ENCODE measurements at regions not wholly inside any gene's neighbourhood (a gene's known extent, or its start where the extent isn't known, plus 50 kb on each side); places are given as distances from the start of the nearest gene placed in this dataset.
"Not testable (repeated sequence)": the region's sequence is repeated elsewhere in the genome, so short reads cannot be mapped to it uniquely, and the experiment has no call there.

GRCh38 chr22:35138521-35138920, 72.6 kb downstream of the ISX start:
- no peak for DNase-seq

GRCh38 chr22:35140879-35141745, 75.2 kb downstream of the ISX start:
- DNase-seq = no peak

DNA sequence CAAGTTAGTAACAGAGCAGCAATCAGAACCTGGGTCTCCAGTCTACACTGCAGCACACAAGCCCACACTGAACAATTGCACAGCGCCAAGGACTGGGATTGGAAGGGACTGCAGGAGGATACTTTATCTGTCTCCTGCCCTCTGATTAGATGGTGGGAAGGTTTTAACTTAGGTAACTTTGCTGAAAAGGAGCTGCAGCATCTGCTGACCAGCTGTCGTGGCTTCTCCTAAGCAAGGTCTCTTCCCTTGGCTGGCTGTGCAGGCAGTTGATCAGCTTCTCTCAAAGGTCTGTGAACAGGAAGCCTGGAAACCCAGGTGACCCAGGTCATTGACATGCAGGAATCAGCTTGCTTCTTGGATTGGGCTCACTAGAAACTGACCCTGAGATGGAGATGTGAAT, 82.4 kb downstream of the ISX start:
- no peak for DNase-seq

DNA sequence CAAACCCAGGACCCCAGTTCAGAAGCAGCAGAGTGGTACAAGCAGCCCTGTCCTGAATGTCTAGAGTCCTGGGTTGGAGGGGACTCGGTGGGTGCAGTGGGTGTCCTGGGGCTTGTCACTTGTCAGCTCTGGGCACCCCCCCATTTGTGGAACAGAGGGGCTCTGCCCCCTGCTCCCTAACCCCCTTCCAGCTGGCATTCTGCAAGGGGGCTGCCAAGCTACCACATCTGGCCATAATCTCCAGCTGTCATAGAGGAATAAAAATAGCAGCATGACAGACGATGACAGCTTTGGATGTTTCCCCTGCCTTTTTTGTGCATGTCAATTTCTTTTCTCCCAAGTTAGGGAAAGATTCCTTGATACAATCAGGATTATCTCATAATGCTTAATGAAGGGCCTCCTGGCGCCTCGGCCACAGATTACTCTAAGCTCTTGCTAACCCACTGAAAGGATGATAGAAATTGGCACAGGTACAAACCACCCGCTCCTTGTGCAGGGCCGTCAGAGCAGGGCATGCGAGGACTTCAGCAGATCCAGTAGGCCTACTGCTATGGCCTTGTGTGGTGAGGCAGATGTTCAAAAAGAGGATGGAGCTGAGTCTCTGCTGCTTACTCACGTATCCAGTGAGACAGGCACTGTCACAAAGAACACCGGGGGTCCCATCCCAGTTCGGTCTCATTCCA, 83.0 kb downstream of the ISX start:
- no peak for DNase-seq

DNA sequence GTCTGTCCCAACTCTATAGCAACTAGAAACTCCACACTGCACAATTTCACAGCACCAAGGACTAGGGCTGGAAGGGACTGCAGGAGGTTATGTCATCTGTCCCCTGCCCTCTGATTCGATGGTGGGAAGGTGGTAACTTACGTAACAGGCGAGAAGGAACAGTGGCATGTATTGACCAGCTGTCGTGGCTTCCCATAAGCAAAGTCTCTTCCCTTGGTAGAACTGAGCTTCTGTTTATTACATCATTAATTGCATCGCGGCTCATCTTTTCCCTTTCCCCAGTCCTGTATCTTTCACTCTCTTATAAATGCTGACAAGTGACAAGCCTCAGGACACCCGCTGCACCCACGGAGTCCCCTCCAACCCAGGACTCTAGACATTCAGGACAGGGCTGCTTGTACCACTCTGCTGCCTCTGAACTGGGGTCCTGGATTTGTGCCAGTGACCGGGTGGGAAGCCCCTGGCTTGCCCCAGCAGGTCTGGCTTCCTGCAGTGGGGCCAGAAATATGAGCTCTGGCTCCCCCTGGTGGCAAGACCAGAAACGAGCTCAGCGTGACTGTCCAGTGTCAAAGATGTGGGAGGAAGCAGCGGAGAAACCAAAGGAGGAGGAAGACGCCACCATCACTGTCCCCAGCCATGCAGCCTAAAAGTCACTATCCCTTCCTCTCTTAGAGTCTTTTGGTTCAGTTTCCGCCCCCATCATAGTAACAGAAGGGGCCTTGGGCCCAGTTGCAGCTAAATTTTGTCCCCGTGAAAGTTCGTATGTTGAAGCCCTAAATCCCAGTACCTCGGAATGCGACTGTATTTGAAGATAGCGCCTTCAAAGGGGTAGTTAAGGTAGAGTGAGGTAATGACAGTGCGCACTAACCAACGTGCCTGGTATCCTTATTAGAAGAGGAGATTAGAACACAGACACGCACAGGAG, 84.5 kb downstream of the ISX start:
- peak in 4 of 5 donors; percentile 17 to 41 (median 30) for DNase-seq

GRCh38 chr22:35152316-35152715, 86.4 kb downstream of the ISX start:
- no peak for DNase-seq

DNA sequence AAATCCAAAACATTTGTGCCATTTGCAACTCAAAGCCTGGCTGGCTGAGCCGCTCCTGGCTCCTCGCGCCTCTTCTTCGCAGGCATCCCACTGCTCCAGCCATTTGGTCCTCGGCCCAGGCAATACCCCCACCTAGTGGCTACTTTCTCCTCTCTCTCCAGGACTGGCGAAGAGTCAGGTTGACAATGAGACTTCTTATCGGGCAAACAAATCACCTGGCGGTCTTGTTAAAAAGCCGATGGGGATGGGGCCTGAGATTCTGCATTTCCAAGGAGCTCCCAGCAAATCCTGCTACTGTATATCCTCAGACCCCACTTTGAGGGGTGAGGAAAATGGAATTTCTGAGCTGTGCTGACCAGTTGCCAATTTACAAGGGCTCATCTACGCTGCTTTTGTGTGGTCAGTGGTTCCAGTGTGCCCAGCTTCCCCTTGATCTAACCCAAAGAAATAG, 89.0 kb downstream of the ISX start:
- DNase-seq = no peak

DNA sequence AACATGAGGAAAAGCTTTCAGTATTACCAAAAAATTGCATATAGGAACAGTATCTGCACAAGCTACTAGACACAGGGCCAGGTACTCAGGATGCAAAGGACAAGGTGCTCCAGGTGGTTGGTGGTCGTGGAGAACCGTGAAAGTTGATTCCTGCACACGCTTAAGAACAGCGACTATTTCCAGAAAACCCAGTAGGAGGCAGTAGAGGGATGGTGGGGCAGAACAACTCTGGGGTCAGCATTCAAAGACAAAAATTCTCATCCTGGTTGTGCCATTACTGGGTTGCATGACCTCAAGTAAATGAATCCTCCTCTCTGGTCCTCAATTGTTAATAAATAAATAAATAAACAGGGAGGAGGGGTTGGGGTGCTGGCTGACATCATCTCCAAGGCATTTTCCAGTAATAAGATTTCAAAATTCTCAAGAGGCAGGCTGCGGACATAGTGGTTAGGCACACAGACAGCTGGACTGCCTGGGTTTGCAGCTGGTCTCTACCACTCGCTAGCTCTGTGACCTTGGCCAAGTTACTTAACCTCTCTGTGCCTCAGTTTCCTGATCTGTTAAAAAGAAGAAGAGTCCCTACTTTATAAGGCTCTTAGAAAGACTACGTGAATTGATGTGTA, 89.6 kb downstream of the ISX start:
- DNase-seq = no peak

DNA sequence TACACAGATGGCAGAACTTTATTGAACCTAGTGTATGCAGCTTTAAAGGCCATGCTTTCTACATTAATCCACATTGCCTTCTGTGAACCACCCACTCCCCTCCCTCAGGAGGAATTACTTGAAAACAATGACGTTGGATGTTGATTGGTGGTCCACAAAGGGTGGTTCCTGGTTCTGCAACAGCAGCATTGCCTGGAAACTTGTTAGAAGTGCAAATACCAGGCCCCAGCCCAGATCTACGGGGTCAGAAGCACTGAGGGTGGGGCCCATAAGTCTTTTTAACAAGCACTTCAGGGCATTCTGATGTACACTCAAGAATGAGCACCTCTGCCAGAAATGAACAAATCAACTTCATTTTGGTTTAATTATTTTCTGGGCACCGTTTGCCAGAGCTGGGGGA, 91.0 kb downstream of the ISX start:
- no peak for DNase-seq

- DNase-seq = no peak
Measured at GRCh38 chr22:35158336-35158735, 92.4 kb downstream of the ISX start.

GRCh38 chr22:35159343-35159742, 93.4 kb downstream of the ISX start:
- no peak for DNase-seq

GRCh38 chr22:35160268-35160667, 94.3 kb downstream of the ISX start:
- DNase-seq = no peak

GRCh38 chr22:35165896-35166295, 91.4 kb upstream of the HMGXB4 start:
- DNase-seq = not testable (repeated sequence)

- DNase-seq = no peak
Measured at GRCh38 chr22:35170716-35171697, 86.3 kb upstream of the HMGXB4 start.

DNA sequence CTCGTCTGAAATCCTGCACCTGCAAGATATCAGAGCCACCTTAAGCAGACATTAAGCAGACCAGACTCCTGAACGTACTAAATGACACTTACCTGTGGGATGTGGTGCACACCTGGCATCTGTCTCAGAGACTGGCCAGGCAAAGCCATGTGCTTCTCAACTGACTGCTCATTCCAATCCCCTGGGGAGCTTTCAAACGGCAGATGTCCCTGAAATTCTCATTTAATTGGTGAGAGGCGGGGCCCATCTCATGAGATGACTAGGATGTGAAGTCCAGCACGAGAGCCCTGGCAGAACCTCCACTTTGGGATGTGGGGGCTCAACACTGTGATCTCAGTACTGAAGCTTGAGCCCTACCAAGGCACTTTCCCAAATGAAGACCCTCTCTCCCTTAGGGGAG, 84.9 kb upstream of the HMGXB4 start:
- no peak for DNase-seq

DNA sequence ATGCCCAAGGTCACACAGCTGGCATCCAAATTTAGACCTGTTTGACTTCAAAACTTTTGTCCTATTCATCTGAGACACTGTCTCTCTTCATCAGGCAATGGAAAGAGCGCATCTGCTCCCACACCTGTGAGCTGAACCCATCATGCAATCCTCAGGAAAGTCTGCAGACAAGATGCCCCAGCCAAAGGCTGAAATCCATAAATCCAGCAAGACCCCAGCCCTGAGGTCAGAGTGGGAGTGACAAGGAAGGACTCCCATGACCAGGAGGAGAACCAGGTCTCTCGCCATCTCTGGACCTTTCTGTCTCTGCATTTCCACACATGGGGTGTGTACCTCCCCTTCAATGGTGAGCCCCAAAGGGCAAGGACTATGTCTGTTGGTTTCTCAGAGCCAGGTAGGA, 83.6 kb upstream of the HMGXB4 start:
- DNase-seq = no peak

DNA sequence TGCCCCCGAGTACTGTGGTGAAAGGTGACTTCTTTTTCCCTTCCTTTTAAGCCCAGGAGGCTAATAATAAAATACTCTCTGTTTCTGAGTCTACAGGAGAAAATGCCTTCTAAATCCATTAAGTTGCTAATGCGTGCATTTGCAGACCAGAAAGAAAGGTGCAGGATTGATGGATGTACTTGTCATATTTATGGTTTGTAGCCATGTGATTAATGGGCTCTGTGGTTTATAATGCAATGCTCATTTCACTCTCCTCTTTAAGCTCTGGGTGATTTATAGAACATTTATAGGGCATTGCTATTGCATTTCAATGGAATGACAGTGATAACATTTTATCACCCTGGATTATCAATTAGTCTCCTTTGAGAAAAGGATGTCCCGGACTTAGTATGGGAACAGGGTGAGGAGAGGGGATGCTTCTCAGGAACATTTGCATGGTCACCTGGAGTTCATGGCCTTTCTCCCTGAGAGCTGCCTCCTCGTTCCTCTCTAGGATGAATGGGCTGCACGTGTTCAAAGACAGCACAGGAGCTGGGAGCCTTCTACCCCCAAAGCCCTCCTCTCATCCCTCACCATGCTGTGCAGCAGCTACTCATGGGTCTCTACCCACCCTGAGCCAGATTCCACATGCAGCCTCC, 82.8 kb upstream of the HMGXB4 start:
- DNase-seq = no peak

GRCh38 chr22:35175392-35175791, 81.9 kb upstream of the HMGXB4 start:
- DNase-seq = no peak

DNA sequence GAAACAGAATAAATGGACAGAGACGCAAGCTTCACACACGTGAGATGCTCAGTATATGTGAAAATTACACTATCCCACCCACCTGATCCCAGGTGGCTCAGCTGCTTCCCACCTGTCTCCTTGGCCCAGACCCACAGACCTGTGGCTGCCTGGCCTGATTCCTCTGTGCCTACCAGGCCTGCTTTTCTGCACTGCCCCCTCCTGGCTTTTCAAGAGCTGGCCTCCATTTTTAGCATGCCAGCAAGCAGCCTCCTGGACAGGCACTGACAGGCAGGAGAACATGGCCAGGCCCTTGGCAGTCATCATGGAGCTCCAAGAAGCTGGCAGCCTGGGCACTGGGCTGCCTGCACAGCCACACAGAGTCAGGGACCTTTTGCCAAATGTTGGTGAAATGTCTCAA, 79.5 kb upstream of the HMGXB4 start:
- no peak for DNase-seq

DNA sequence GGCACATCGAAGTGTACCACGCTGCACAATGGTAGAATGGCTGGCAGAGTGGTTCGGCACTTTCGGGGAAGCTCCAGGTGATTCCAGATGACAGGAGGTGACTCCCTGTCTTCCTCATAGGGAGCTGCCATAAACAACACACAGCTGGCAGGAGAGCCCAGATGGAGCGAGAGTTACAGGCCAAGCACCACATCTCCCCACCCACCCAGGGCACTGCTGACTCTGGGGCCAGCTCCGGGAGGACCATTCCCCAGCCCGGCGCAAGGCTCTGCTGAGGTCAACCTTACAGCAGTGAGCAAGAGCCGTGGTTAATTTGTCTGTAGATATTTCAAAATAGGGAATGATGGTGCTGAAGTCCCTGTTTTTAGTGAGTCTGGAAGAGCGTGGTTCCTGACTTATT, 78.8 kb upstream of the HMGXB4 start:
- DNase-seq = no peak

- no peak for DNase-seq
Measured at GRCh38 chr22:35183917-35184316, 73.4 kb upstream of the HMGXB4 start.

All from T-helper 1 cell (primary cell).